Sigmoid colon (tissue), 3 donors: ENCODE measurements at regions not wholly inside any gene's neighbourhood (a gene's known extent, or its start where the extent isn't known, plus 50 kb on each side); places are given as distances from the start of the nearest gene placed in this dataset.

Experiments used
- CTCF ChIP-seq, 4 experiments: fragments of 450-650 bp in 3 of 4; fragments of 200-600 bp in 1 of 4; IDR thresholded peaks; one replicate each; pipeline ENCODE4 v1.5.1; 2016 to 2019; ENCODE audit warnings: antibody characterized with exemption in 4 of 4, mild to moderate bottlenecking in 3 of 4, moderate library complexity in 2 of 4
- POLR2A ChIP-seq, 2 donors: fragments of 450-650 bp; IDR thresholded peaks; one replicate each; pipeline ENCODE4 v1.6.1; 2016; ENCODE audit warnings: antibody characterized with exemption in 2 of 2, mild to moderate bottlenecking in 2 of 2, moderate library complexity in 2 of 2

- no peak for TF ChIP-seq POLR2A (IDR thresholded peaks at IDR 0.05)
- TF ChIP-seq CTCF (IDR thresholded peaks at IDR 0.05) = no peak
Observed at GRCh38 chr5:58048185-58048925, 411.5 kb downstream of the PLK2 start.
